Activated CD4-positive, alpha-beta T cell treated with anti-CD3 and anti-CD28 coated beads, Interleukin-2, amount 50 U/mL, for 24 hours (primary cell): ENCODE measurements at regions not wholly inside any gene's neighbourhood (a gene's known extent, or its start where the extent isn't known, plus 50 kb on each side); places are given as distances from the start of the nearest gene placed in this dataset.
A peak's percentile ranks its signal among the peaks of the same experiment; 100 is the strongest.

ENCODE experiments used
- DNase-seq, 2 donors: peaks; one replicate each; pipeline ENCODE4 v3.0.0-alpha.2; 2020; ENCODE audit warnings: low read depth in 1 of 2, low spot score in 1 of 2

GRCh38 chr5:86971034-86971571, 296.6 kb upstream of the RASA1 start:
- no peak for DNase-seq

- no peak for DNase-seq
These were observed 292.7 kb upstream of the RASA1 start for GRCh38 chr5:86974955-86975354.

GRCh38 chr5:86977190-86977589, 290.5 kb upstream of the RASA1 start:
- DNase-seq, result no peak

- DNase-seq, result no peak
These were observed 289.9 kb upstream of the RASA1 start for GRCh38 chr5:86977808-86978207.

GRCh38 chr5:86979811-86980411, 287.8 kb upstream of the RASA1 start:
- DNase-seq, result no peak

GRCh38 chr5:86981898-86982297, 285.8 kb upstream of the RASA1 start:
- DNase-seq, result no peak

GRCh38 chr5:86983208-86983607, 284.5 kb upstream of the RASA1 start:
- DNase-seq, result no peak

GRCh38 chr5:86986837-86987236, 280.8 kb upstream of the RASA1 start:
- no peak for DNase-seq

- DNase-seq, result no peak
These were observed 270.2 kb upstream of the RASA1 start for GRCh38 chr5:86997516-86997915.

- DNase-seq, result no peak
These were observed 267.7 kb upstream of the RASA1 start for GRCh38 chr5:86999951-87000350.

- DNase-seq, result no peak
These were observed 265.2 kb upstream of the RASA1 start for GRCh38 chr5:87002485-87002884.

- no peak for DNase-seq
These were observed 263.6 kb upstream of the RASA1 start for GRCh38 chr5:87004101-87004500.

- DNase-seq, result no peak
These were observed 259.9 kb upstream of the RASA1 start for GRCh38 chr5:87007737-87008136.

GRCh38 chr5:87008751-87009560, 258.7 kb upstream of the RASA1 start:
- no peak for DNase-seq

GRCh38 chr5:87010736-87011135, 256.9 kb upstream of the RASA1 start:
- DNase-seq, result no peak

- DNase-seq, result no peak
These were observed 251.8 kb upstream of the RASA1 start for GRCh38 chr5:87015901-87016300.

- peak in 1 of 2 donors; percentile 2 for DNase-seq
These were observed 247.4 kb upstream of the RASA1 start for GRCh38 chr5:87020099-87020934.

GRCh38 chr5:87022415-87022814, 245.3 kb upstream of the RASA1 start:
- no peak for DNase-seq

- no peak for DNase-seq
These were observed 240.1 kb upstream of the RASA1 start for GRCh38 chr5:87027570-87027969.

- no peak for DNase-seq
These were observed 237.7 kb upstream of the RASA1 start for GRCh38 chr5:87029951-87030350.

- DNase-seq, result no peak
These were observed 237.0 kb upstream of the RASA1 start for GRCh38 chr5:87030699-87031098.

GRCh38 chr5:87034557-87034956, 233.1 kb upstream of the RASA1 start:
- DNase-seq, result no peak
